Spleen (tissue), 11 donors: ENCODE measurements at regions not wholly inside any gene's neighbourhood (a gene's known extent, or its start where the extent isn't known, plus 50 kb on each side); places are given as distances from the start of the nearest gene placed in this dataset.

Source experiments
- DNase-seq: peaks from one replicate; pipeline ENCODE4 v3.0.0-alpha.2; 2020
- H3K27ac ChIP-seq, 8 donors: fragments of 200-600 bp; sonication (generic) in 7 of 8; 1 replicate in 4 of 8; 2 replicates in 4 of 8; pipeline versions ENCODE4 v1.5.0 to v1.8.0; 2016 to 2021; ENCODE audit warnings: inconsistent platforms in 4 of 8, mild to moderate bottlenecking in 4 of 8, moderate library complexity in 1 of 8
- H3K27me3 ChIP-seq, 7 donors: fragments of 200-600 bp; sonication (generic) in 6 of 7; replicated peaks in 1 of 7; 1 replicate in 4 of 7; 2 replicates in 3 of 7; pipeline versions ENCODE4 v1.5.0 to v1.8.0; 2016 to 2021; ENCODE audit warnings: inconsistent platforms in 3 of 7, mild to moderate bottlenecking in 1 of 7
- H3K36me3 ChIP-seq, 6 donors: fragments of 200-600 bp; sonication (generic) in 5 of 6; 1 replicate in 4 of 6; 2 replicates in 2 of 6; pipeline versions ENCODE4 v1.5.0 to v1.8.0; 2016 to 2021; ENCODE audit warnings: inconsistent platforms in 2 of 6
- H3K4me1 ChIP-seq, 6 donors: fragments of 200-600 bp; sonication (generic) in 5 of 6; 1 replicate in 3 of 6; 2 replicates in 3 of 6; pipeline versions ENCODE4 v1.5.0 to v1.8.0; 2016 to 2021; ENCODE audit warnings: inconsistent platforms in 3 of 6
- H3K4me3 ChIP-seq, 8 donors: fragments of 200-600 bp; sonication (generic) in 7 of 8; 1 replicate in 4 of 8; 2 replicates in 4 of 8; pipeline versions ENCODE4 v1.5.0 to v1.8.0; 2016 to 2021; ENCODE audit warnings: inconsistent platforms in 4 of 8, mild to moderate bottlenecking in 4 of 8, moderate library complexity in 2 of 8
- H3K9me3 ChIP-seq, 8 donors: fragments of 200-600 bp; sonication (generic) in 7 of 8; 1 replicate in 4 of 8; 2 replicates in 4 of 8; pipeline versions ENCODE4 v1.5.0 to v1.8.0; 2016 to 2021; ENCODE audit warnings: inconsistent platforms in 4 of 8
- POLR2A ChIP-seq, 3 donors: fragments of 450-650 bp; IDR thresholded peaks; one replicate each; pipeline ENCODE4 v1.5.1; 2017; ENCODE audit warnings: antibody characterized with exemption in 3 of 3, mild to moderate bottlenecking in 1 of 3
- POLR2AphosphoS5 ChIP-seq, 3 donors: sonication (generic); formaldehyde crosslinking; IDR thresholded peaks; one replicate each; pipeline ENCODE4 v1.5.1; 2017; ENCODE audit warnings: antibody characterized with exemption in 3 of 3
- WGBS, 5 donors: extraction: QIAGEN DNeasy Blood & Tissue Kit in 3 of 5; methylation state at CpG; one replicate each; pipeline versions ENCODE4 v1.1.5 to v1.1.7; 2013 to 2018; 5-methylcytosine and 5-hydroxymethylcytosine counted together
- intact Hi-C: fragments of 100-400 bp; cut with DNase I; formaldehyde crosslinking; loops from one replicate; pipeline ENCODE4 v1.15.0; 2023; ENCODE audit warnings: low total_unique reads
- TF ChIP-seq, protein P1 (sequence below), 11 experiments: fragments of 200-600 bp in 7 of 11; fragments of 450-650 bp in 4 of 11; sonication (generic) in 4 of 11; IDR thresholded peaks in 8 of 11; conservative IDR thresholded peaks in 3 of 11; 1 replicate in 7 of 11; 2 replicates in 4 of 11; pipeline versions ENCODE4 v1.4.0 to v1.8.0; 2016 to 2021; ENCODE audit warnings: antibody characterized with exemption in 11 of 11, inconsistent platforms in 4 of 11, mild to moderate bottlenecking in 1 of 11
- donor health status: healthy with polysubstance abuse.
- donor health status: DM: no; HTN: no; CAD: no; lungs with moderate emphysema.
- donor health status: DM: no; HTN: no; CAD: no.
- donor health status: Bipolar disorder and iron deficiency.
- donor health status: healthy.
- donor health status: DM: no; HTN: no; CAD: no.
- donor health status: DM: yes; HTN: yes; CAD: no.

DNA sequence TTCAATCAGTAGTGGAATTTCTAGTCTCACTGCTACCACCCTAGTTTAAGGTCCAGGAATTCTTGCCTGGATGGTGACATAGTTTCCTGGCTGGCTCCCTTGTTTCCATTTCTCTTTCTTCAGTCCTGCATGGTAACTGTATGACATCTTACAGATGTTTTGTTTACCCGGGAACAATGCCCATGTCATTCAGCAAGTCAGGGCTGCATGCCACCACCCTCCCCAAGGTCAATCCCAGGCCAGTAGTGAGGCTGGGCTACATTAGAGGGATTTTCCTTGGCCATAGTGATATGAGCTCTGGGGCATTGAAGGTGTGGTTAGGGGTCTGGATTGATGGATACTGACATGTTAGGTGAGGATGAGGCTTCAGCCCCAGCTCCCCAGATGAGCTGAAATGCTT is 114.9 kb upstream of the E2F8 start:
- H3K27me3 ChIP-seq: peaks cover 0 to 63% (median 3%) of the 10 kb centered on the region in 7 donors
- no peaks in the 10 kb centered on the region for H3K4me1 ChIP-seq
- intact Hi-C loops: no loop called here
- 46 to 64% (median 58%) methylated on average over 1 of the region's 1 CpG for WGBS, 5 donors
- H3K36me3 ChIP-seq: no peaks in the 10 kb centered on the region
- TF ChIP-seq POLR2AphosphoS5 (IDR thresholded peaks at IDR 0.05) (no peak), POLR2A (IDR thresholded peaks at IDR 0.05) (no peak)
- TF ChIP-seq, protein P1, sequence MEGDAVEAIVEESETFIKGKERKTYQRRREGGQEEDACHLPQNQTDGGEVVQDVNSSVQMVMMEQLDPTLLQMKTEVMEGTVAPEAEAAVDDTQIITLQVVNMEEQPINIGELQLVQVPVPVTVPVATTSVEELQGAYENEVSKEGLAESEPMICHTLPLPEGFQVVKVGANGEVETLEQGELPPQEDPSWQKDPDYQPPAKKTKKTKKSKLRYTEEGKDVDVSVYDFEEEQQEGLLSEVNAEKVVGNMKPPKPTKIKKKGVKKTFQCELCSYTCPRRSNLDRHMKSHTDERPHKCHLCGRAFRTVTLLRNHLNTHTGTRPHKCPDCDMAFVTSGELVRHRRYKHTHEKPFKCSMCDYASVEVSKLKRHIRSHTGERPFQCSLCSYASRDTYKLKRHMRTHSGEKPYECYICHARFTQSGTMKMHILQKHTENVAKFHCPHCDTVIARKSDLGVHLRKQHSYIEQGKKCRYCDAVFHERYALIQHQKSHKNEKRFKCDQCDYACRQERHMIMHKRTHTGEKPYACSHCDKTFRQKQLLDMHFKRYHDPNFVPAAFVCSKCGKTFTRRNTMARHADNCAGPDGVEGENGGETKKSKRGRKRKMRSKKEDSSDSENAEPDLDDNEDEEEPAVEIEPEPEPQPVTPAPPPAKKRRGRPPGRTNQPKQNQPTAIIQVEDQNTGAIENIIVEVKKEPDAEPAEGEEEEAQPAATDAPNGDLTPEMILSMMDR (IDR thresholded peaks at IDR 0.05 in 8 of 11, conservative IDR thresholded peaks at IDR 0.05 in 3 of 11): no peak
- H3K4me3 ChIP-seq: no peak overlapping the region
- no peak overlapping the region for H3K27ac ChIP-seq
- no peak for DNase-seq
- H3K9me3 ChIP-seq: no peaks in the 10 kb centered on the region

DNA sequence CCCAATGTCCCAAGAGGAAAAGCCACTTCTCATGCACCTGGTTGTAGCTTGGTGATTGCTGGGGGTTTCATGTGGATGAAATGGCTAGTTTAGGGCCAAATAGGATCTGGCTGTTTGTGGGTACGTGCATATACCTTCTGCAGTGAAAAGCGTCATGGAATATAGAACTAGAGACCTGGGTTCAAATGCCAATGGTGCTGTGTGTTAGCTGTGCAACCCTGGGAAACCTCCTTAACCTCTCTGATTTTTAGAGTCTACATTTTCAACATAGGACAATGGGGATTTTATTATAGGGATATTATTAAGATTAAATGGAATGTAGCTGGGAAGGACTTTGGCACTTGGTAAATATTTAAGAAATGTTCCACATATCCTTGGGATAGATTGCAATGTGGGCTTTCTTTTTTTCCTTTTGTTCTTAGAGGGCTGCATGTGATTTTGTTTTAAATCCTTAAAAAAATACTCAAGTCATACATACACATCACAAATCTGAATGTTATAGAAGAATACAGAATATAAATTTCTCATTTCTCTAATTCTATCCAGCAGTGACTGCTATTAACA is 112.6 kb upstream of the E2F8 start:
- Histone ChIP-seq H3K36me3 (no peaks in the 10 kb centered on the region), H3K9me3 (no peaks in the 10 kb centered on the region), H3K27ac (no peak overlapping the region), H3K4me3 (no peak overlapping the region), H3K4me1 (no peaks in the 10 kb centered on the region), H3K27me3 (peaks cover 0 to 82% (median 15%) of the 10 kb centered on the region in 7 donors)
- WGBS, 5 donors: 83 to 94% (median 91%) methylated on average over 2 of the region's 2 CpGs
- intact Hi-C loops: no loop called here
- TF ChIP-seq POLR2A (IDR thresholded peaks at IDR 0.05) (no peak), POLR2AphosphoS5 (IDR thresholded peaks at IDR 0.05) (no peak)
- TF ChIP-seq, protein P1 (IDR thresholded peaks at IDR 0.05 in 8 of 11, conservative IDR thresholded peaks at IDR 0.05 in 3 of 11): no peak
- DNase-seq: no peak

DNA sequence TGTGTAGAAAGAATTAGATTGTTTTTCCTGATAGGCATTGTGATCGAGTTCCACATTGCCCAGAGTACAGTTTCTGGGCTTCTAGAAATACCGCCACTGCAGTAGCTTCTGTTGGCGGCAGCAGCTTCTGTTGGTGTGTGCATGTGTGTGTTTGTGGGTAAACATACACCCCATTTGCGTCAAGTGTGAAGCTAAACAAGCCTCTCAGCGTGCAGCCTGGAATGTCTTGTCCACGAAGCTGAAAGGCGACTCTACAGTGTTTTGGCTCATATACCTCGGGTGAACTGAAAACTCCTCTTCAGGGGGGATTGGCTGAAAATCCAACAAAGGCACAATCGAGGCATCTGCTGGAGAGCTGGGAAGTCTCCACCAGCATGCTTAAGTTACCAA is 112.0 kb upstream of the E2F8 start:
- intact Hi-C loops: no loop called here
- Histone ChIP-seq H3K36me3 (no peaks in the 10 kb centered on the region), H3K27ac (no peak overlapping the region), H3K27me3 (peaks cover 0 to 82% (median 18%) of the 10 kb centered on the region in 7 donors), H3K4me3 (no peak overlapping the region), H3K9me3 (no peaks in the 10 kb centered on the region), H3K4me1 (no peaks in the 10 kb centered on the region)
- no peak for DNase-seq
- TF ChIP-seq POLR2A (IDR thresholded peaks at IDR 0.05) (no peak), POLR2AphosphoS5 (IDR thresholded peaks at IDR 0.05) (no peak)
- TF ChIP-seq, protein P1 (IDR thresholded peaks at IDR 0.05 in 8 of 11, conservative IDR thresholded peaks at IDR 0.05 in 3 of 11): no peak
- WGBS, 5 donors: 73 to 83% (median 77%) methylated on average over 9 of the region's 9 CpGs

DNA sequence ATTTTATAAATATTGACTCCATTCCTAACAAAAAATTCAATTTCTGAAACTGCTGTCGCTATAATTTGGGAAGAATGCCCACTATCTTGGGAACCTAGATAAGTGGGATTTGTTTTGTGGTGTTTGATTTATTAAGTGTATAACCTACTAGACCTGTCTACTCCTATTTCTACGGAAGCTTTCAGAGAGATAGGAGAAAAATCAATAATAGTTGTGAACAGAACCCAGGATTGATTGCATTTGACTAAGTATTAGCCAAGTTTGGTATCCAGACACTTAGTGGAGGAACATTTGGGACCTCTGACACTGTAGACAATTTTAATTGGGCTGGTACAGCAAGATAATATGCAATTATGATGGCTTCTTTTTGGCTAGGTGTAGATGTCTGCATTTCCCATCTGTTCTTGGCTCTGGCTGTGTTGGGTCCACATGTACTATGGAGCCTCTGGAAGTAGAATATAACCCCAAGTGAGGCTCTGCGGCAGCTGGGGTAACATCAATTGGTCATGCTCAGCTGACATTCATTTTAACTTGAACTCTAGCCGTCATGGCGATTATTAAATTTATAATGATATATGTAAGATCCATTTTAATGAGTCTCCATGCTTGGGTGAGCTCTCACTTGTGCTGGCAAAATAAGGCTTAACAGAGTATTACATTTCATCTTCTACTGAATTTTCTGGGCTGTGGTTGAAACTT is 111.5 kb upstream of the E2F8 start:
- TF ChIP-seq, protein P1 (IDR thresholded peaks at IDR 0.05 in 8 of 11, conservative IDR thresholded peaks at IDR 0.05 in 3 of 11): no peak
- TF ChIP-seq POLR2AphosphoS5 (IDR thresholded peaks at IDR 0.05) (no peak), POLR2A (IDR thresholded peaks at IDR 0.05) (no peak)
- H3K27me3 ChIP-seq: peaks cover 0 to 84% (median 21%) of the 10 kb centered on the region in 7 donors
- no peaks in the 10 kb centered on the region for H3K36me3 ChIP-seq
- DNase-seq: no peak
- WGBS, 5 donors: 87 to 95% (median 90%) methylated on average over 5 of the region's 5 CpGs
- no peak overlapping the region for H3K4me3 ChIP-seq
- H3K9me3 ChIP-seq: no peaks in the 10 kb centered on the region
- intact Hi-C loops: no loop called here
- H3K4me1 ChIP-seq: no peaks in the 10 kb centered on the region
- no peak overlapping the region for H3K27ac ChIP-seq
